ENCODE measurements at regions not wholly inside any gene's neighbourhood (a gene's known extent, or its start where the extent isn't known, plus 50 kb on each side); places are given as distances from the start of the nearest gene placed in this dataset.
"Not testable (repeated sequence)": the region's sequence is repeated elsewhere in the genome, so short reads cannot be mapped to it uniquely, and the experiment has no call there.

GRCh38 chr4:40681600-40681999 lies 51.9 kb upstream of the RBM47 start:
- DNase-seq (ENCODE audit: low read depth) = no peak
- TF ChIP-seq CTCF (IDR thresholded peaks at IDR 0.05; ENCODE audit: insufficient read depth, low read depth, low read length, missing control alignments) = no peak
- H3K4me3 ChIP-seq (ENCODE audit: low read length) = no peak overlapping the region

- TF ChIP-seq CTCF (IDR thresholded peaks at IDR 0.05; ENCODE audit: insufficient read depth, low read depth, low read length, missing control alignments) = no peak
- DNase-seq (ENCODE audit: low read depth) = no peak
- H3K4me3 ChIP-seq (ENCODE audit: low read length) = no peak overlapping the region
These were observed 52.8 kb upstream of the RBM47 start for GRCh38 chr4:40682290-40683101.

GRCh38 chr4:40683536-40684145 lies 54.0 kb upstream of the RBM47 start:
- peak; percentile 54 for DNase-seq (ENCODE audit: low read depth)

GRCh38 chr4:40684404-40684803 lies 54.7 kb upstream of the RBM47 start:
- DNase-seq (ENCODE audit: low read depth) = no peak
- H3K4me3 ChIP-seq (ENCODE audit: low read length) = no peak overlapping the region
- no peak for TF ChIP-seq CTCF (IDR thresholded peaks at IDR 0.05; ENCODE audit: insufficient read depth, low read depth, low read length, missing control alignments)

More at GRCh38 chr4:40683536-40684145, 54.0 kb upstream of the RBM47 start:
- not testable (repeated sequence) for H3K4me3 ChIP-seq (ENCODE audit: low read length)

- DNase-seq (ENCODE audit: low read depth) = peak; percentile 51
- TF ChIP-seq CTCF (IDR thresholded peaks at IDR 0.05; ENCODE audit: insufficient read depth, low read depth, low read length, missing control alignments) = no peak
- no peak overlapping the region for H3K4me3 ChIP-seq (ENCODE audit: low read length)
These were observed 55.6 kb upstream of the RBM47 start for GRCh38 chr4:40685300-40685699.

GRCh38 chr4:40686081-40686913 lies 56.6 kb upstream of the RBM47 start:
- no peak for DNase-seq (ENCODE audit: low read depth)
- no peak overlapping the region for H3K4me3 ChIP-seq (ENCODE audit: low read length)
- no peak for TF ChIP-seq CTCF (IDR thresholded peaks at IDR 0.05; ENCODE audit: insufficient read depth, low read depth, low read length, missing control alignments)

Data from epithelial cell of esophagus (primary cell).